ENCODE measurements at regions not wholly inside any gene's neighbourhood (a gene's known extent, or its start where the extent isn't known, plus 50 kb on each side); places are given as distances from the start of the nearest gene placed in this dataset.

DNA sequence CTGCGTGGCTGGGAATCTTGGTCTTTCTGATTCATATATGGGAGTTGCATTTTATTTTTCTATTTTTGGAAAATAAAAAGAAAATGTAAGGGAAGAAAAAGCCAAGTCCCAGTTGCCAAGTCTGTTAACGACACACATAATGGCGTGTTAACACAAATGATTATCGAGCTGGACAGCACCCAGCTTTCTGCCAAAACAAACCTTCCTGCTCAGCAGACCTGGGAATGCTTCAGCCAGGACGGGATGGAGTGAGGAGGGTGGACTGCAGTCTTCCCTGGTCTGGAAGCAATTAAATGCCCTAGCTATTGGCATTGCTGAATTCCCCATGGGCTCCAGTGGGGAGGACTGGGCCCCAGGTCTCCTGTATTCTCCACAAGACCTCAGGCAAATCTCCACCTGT is 184.2 kb upstream of the USP24 start:
- TF ChIP-seq, protein P1, sequence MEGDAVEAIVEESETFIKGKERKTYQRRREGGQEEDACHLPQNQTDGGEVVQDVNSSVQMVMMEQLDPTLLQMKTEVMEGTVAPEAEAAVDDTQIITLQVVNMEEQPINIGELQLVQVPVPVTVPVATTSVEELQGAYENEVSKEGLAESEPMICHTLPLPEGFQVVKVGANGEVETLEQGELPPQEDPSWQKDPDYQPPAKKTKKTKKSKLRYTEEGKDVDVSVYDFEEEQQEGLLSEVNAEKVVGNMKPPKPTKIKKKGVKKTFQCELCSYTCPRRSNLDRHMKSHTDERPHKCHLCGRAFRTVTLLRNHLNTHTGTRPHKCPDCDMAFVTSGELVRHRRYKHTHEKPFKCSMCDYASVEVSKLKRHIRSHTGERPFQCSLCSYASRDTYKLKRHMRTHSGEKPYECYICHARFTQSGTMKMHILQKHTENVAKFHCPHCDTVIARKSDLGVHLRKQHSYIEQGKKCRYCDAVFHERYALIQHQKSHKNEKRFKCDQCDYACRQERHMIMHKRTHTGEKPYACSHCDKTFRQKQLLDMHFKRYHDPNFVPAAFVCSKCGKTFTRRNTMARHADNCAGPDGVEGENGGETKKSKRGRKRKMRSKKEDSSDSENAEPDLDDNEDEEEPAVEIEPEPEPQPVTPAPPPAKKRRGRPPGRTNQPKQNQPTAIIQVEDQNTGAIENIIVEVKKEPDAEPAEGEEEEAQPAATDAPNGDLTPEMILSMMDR (conservative IDR thresholded peaks at IDR 0.05 in 1 of 2, IDR thresholded peaks at IDR 0.05 in 1 of 2; ENCODE audit: low read depth in 1 of 2, low read length in 2 of 2), result no peak
- TF ChIP-seq EZH2 (IDR thresholded peaks at IDR 0.05; ENCODE audit: low read length, missing control alignments), result no peak
